Right cardiac atrium (tissue), 5 donors: ENCODE measurements at regions not wholly inside any gene's neighbourhood (a gene's known extent, or its start where the extent isn't known, plus 50 kb on each side); places are given as distances from the start of the nearest gene placed in this dataset.
"Not testable (repeated sequence)": the region's sequence is repeated elsewhere in the genome, so short reads cannot be mapped to it uniquely, and the experiment has no call there.

ENCODE experiments used
- ATAC-seq, 2 donors: fragments of 200-7000 bp; cut with Tn5 transposase; one replicate each; pipeline versions ENCODE4 v1.8.0 to v1.9.1; 2020; ENCODE audit warnings: moderate library complexity in 2 of 2, mild to moderate bottlenecking in 1 of 2
- DNase-seq, 3 donors: peaks; one replicate each; pipeline ENCODE4 v3.0.0-alpha.2; 2020
- H3K27ac ChIP-seq: one replicate; pipeline ENCODE4 v1.5.1; 2013; ENCODE audit warnings: mild to moderate bottlenecking, low read length, control low read depth, moderate library complexity
- H3K27me3 ChIP-seq: one replicate; pipeline ENCODE4 v1.6.1; 2013; ENCODE audit not compliant: control insufficient read depth, insufficient read depth
- H3K4me1 ChIP-seq: one replicate; pipeline ENCODE4 v1.6.1; 2013; ENCODE audit warnings: low read length; ENCODE audit not compliant: control insufficient read depth, insufficient read depth
- H3K4me3 ChIP-seq: one replicate; pipeline ENCODE4 v1.5.1; 2013; ENCODE audit warnings: low read length, control low read depth
- H3K9me3 ChIP-seq: one replicate; pipeline ENCODE4 v1.6.1; 2013; ENCODE audit warnings: low read length; ENCODE audit not compliant: control insufficient read depth
- WGBS: extraction: QIAGEN DNeasy Blood & Tissue Kit; methylation state at CpG from one replicate; pipeline ENCODE4 v1.1.7; 2013; 5-methylcytosine and 5-hydroxymethylcytosine counted together
- intact Hi-C, 4 donors: fragments of 100-400 bp; cut with DNase I; formaldehyde crosslinking; loops; one replicate each; pipeline versions ENCODE4 v1.11.0 to v1.14.0; 2022 to 2023
- donor health status: healthy with polysubstance abuse.
- donor health status: DM: no; HTN: yes; CAD: no.
- donor health status: DM: no; HTN: no; CAD: no.
- donor health status: DM: no; HTN: yes; CAD: no; lungs with severe emphysema.
- donor health status: DM: yes; HTN: yes; CAD: no.

DNA sequence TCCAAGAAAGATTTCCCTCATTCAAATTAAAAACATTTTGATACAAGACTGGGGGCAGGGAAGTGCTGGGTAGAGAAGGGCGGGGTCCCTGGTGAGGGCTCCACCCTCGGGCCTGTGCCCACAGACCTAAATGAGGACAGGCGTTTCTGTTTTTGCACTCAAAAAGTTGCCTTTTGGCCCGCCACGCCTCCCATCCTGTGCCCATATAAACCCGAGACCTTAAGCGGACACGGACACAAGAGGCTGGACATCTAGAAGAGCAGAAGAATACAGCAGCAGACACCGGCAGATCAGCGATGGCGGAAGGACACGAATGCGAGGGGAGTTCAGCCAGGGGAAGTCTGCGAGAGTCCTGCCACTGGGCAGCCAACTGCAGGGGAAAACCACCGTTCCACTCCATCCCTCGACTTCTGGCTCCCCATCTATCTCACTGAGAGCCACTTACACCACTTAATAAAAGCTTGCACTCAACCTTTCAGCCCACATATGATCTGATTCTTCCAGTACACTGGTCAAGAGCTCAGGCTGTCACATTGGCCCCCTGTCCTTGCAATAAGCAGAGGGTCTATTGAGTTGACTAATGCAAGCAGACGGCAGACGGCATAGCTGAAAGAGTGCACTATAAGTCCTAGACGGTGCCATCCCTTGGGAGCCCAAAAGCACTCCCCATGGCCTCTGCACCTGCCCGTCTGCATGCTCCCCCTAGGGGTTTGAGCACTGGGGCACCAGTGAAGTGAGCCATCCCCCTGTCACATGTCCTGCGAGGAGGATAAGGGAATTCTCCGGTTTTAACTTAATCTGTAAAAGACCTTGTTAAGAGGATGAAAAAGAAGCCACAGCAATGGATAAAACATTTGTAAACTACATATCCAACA is 181.8 kb upstream of the PRSS1 start:
- ATAC-seq, result no peak

DNA sequence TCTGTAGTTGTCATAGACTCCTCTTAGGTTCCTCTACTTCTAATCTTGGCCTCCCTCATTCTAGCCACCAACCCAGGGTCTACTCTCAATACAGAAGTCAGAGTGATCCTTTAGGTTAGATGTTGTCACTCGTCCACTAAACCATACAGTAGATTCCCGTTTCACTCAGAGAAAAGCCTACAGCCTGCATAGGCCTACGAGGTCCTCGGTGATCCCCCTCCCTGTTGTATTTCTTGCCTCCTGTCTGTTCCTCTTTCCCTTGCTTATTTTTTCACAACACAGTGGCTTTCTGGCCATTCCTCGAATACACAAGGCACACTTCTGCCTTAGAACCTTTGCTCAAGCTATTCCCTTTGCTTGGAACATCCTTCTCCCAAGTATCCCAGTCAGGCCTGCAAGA is 183.0 kb upstream of the PRSS1 start:
- H3K27me3 ChIP-seq, result no peaks in the 10 kb centered on the region
- ATAC-seq, result no peak

More for the DNA sequence above, 181.8 kb upstream of the PRSS1 start:
- Histone ChIP-seq H3K9me3 (no peaks in the 10 kb centered on the region), H3K27me3 (no peaks in the 10 kb centered on the region), H3K4me3 (no peak overlapping the region), H3K4me1 (no peaks in the 10 kb centered on the region), H3K27ac (no peak overlapping the region)
- intact Hi-C loops, result no loop called here
- WGBS, result 72% methylated on average over 22 of the region's 22 CpGs
- no peak for DNase-seq

GRCh38 chr7:142564125-142564524 is 185.1 kb upstream of the PRSS1 start:
- H3K4me1 ChIP-seq, intact Hi-C loops, DNase-seq, H3K27me3 ChIP-seq, ATAC-seq, H3K27ac ChIP-seq, H3K9me3 ChIP-seq, H3K4me3 ChIP-seq: not testable (repeated sequence)
- 62% methylated on average over 2 of the region's 3 CpGs for WGBS

More for the DNA sequence above, 183.0 kb upstream of the PRSS1 start:
- intact Hi-C loops, result no loop called here
- WGBS, result 72% methylated on average over 5 of the region's 5 CpGs
- no peak overlapping the region for H3K27ac ChIP-seq
- no peak for DNase-seq
- H3K9me3 ChIP-seq, result no peaks in the 10 kb centered on the region
- no peaks in the 10 kb centered on the region for H3K4me1 ChIP-seq
- no peak overlapping the region for H3K4me3 ChIP-seq

GRCh38 chr7:142563470-142563869 is 185.8 kb upstream of the PRSS1 start:
- WGBS, result 93% methylated on average over 1 of the region's 1 CpG
- intact Hi-C loops, result no loop called here
- Histone ChIP-seq H3K27me3 (no peaks in the 10 kb centered on the region), H3K4me1 (no peaks in the 10 kb centered on the region), H3K4me3 (no peak overlapping the region), H3K27ac (no peak overlapping the region), H3K9me3 (no peaks in the 10 kb centered on the region)
- ATAC-seq, result no peak
- no peak for DNase-seq

DNA sequence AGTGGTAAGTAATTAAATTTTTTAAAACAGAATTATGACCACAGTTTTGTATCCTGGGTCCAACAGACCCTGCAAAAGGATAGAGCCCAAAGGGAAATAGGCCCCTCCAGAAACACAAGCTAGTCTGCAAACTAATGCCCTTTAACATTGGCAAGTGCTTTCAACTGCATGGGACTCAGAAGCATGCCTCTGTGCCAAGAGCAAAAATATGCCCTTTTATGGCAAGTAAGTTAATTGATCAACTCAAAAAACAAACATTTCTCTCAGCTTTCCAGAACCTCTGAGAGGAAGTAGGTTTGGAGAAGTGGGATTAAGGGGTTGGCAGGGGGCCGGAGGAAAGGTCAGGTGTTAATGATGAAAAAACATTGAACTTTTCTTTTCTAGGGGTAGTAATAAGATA is 186.6 kb upstream of the PRSS1 start:
- 43% methylated on average over 1 of the region's 1 CpG for WGBS
- Histone ChIP-seq H3K27me3 (no peaks in the 10 kb centered on the region), H3K27ac (no peak overlapping the region), H3K4me1 (no peaks in the 10 kb centered on the region), H3K4me3 (no peak overlapping the region), H3K9me3 (no peaks in the 10 kb centered on the region)
- no peak for DNase-seq
- no peak for ATAC-seq
- intact Hi-C loops, result no loop called here

DNA sequence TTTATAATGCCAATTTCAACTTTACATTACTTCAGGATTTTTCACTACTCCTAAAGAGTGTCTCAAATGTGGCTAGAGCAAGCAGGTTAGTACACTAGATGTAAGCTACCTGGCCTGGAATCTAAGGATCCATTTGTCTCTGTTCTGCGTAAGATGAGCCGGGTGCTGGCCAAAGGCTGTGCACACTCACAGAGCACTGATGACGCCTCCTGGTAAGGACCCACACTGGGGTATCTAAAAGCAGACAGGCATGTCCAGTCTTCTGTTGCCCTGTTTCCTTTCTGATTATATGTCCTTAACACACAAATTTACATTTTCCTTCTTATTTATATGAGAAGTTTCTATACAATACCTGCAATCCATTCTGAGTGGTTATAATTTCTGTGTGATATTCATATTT is 187.9 kb upstream of the PRSS1 start:
- H3K27ac ChIP-seq, H3K9me3 ChIP-seq, intact Hi-C loops, DNase-seq, ATAC-seq, H3K27me3 ChIP-seq, H3K4me1 ChIP-seq, H3K4me3 ChIP-seq: not testable (repeated sequence)
- WGBS, result 75% methylated on average over 3 of the region's 3 CpGs

GRCh38 chr7:142560770-142561169 is 188.5 kb upstream of the PRSS1 start:
- H3K4me3 ChIP-seq, H3K4me1 ChIP-seq, intact Hi-C loops, H3K9me3 ChIP-seq, H3K27ac ChIP-seq, ATAC-seq, DNase-seq, H3K27me3 ChIP-seq: not testable (repeated sequence)
- WGBS, result 72% methylated on average over 4 of the region's 6 CpGs

GRCh38 chr7:142560166-142560565 is 189.1 kb upstream of the PRSS1 start:
- WGBS, result 73% methylated on average over 2 of the region's 2 CpGs
- intact Hi-C loops, result no loop called here
- Histone ChIP-seq H3K9me3 (no peaks in the 10 kb centered on the region), H3K27me3 (no peaks in the 10 kb centered on the region), H3K4me1 (no peaks in the 10 kb centered on the region), H3K27ac (no peak overlapping the region), H3K4me3 (no peak overlapping the region)
- no peak for DNase-seq
- no peak for ATAC-seq

DNA sequence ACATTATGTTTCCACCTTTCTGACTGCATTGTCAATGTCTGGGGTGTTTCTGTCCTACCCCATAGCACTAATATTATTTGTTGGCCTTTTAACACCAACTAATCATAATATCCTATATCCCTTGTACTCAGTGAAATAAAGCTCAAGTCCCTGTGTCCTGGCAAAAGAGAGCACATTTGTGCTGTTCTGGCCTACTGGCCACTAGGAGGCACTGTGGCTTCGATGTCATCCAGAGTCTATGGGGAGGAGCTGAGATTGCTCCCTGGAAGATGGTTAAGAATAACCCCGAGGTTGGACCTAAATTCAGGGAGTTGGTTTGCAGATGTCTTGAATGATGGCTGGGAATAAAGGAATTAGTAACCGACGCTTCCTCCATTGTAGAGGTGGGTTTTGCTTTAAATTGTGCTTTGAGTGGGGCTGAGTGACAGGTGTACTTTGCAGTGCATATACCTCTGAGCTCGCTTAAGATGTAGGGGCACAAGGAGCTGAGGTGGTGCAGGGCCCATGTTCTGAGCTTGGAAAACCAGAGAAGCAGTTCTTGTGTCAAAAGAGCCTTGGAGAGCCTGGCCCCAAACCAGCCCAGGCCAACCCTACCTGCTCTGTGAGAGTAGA is 191.2 kb upstream of the PRSS1 start:
- no peaks in the 10 kb centered on the region for H3K4me1 ChIP-seq
- H3K9me3 ChIP-seq, result no peaks in the 10 kb centered on the region
- WGBS, result 31% methylated on average over 5 of the region's 5 CpGs
- no peak overlapping the region for H3K27ac ChIP-seq
- no peak for ATAC-seq
- intact Hi-C loops, result no loop called here
- no peak overlapping the region for H3K4me3 ChIP-seq
- no peaks in the 10 kb centered on the region for H3K27me3 ChIP-seq
- peak in 1 of 3 donors; percentile 51 for DNase-seq

GRCh38 chr7:142556740-142557139 is 192.5 kb upstream of the PRSS1 start:
- ATAC-seq, result peak in 1 of 2 donors; percentile 84
- intact Hi-C loops, result no loop called here
- Histone ChIP-seq H3K27me3 (no peaks in the 10 kb centered on the region), H3K27ac (no peak overlapping the region), H3K9me3 (no peaks in the 10 kb centered on the region), H3K4me1 (no peaks in the 10 kb centered on the region), H3K4me3 (no peak overlapping the region)
- WGBS, result 20% methylated on average over 5 of the region's 5 CpGs
- DNase-seq, result peak in 2 of 3 donors; percentile 35 to 51
